RWPE1 (cell line): ENCODE measurements at regions not wholly inside any gene's neighbourhood (a gene's known extent, or its start where the extent isn't known, plus 50 kb on each side); places are given as distances from the start of the nearest gene placed in this dataset.
"Not testable (repeated sequence)": the region's sequence is repeated elsewhere in the genome, so short reads cannot be mapped to it uniquely, and the experiment has no call there.

Experiments
- CTCF ChIA-PET: fragments of 350-600 bp; sonication (Branson Sonifier 250); formaldehyde crosslinking; extraction: SDS; loops from one replicate; lab custom pipeline; 2021; lab: Yijun Ruan, JAX
- POLR2A ChIA-PET: fragments of 400-600 bp; formaldehyde crosslinking; extraction: SDS; loops from one replicate; lab custom pipeline; 2020; ENCODE audit warnings: antibody characterized with exemption; ENCODE audit not compliant: low non-redundant PET; lab: Yijun Ruan, JAX
- DNase-seq: peaks from one replicate; pipeline ENCODE4 v3.0.0; 2012; ENCODE audit warnings: low spot score
- H3K27ac ChIP-seq: fragments of 450-650 bp; 2 replicates; pipeline ENCODE4 v1.5.1; 2017
- TF ChIP-seq, protein P1 (sequence below): fragments of 450-650 bp; conservative IDR thresholded peaks from 2 replicates; pipeline ENCODE4 v1.5.1; 2017; ENCODE audit warnings: low read depth, mild to moderate bottlenecking

DNA sequence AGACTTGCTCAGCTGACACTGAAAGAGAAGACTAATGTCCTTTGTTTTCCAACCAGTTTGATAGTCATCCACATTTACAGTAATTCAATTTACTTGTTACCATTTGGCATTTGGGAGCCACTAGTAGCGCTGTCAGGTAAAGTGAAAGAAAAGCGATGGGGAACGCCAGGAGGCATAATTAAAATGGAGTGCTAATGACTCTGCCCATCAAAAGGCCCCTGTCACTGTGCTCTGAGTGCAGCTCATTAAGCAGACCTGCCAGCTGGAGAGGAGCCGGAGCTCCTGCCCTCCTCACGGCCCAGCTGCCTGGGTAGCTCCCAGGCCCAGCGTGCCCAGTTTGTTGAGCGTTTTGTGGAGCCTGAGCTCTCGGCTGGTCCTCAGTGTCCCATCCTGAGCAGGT, 463.6 kb upstream of the CCDC196 start:
- TF ChIP-seq, protein P1, sequence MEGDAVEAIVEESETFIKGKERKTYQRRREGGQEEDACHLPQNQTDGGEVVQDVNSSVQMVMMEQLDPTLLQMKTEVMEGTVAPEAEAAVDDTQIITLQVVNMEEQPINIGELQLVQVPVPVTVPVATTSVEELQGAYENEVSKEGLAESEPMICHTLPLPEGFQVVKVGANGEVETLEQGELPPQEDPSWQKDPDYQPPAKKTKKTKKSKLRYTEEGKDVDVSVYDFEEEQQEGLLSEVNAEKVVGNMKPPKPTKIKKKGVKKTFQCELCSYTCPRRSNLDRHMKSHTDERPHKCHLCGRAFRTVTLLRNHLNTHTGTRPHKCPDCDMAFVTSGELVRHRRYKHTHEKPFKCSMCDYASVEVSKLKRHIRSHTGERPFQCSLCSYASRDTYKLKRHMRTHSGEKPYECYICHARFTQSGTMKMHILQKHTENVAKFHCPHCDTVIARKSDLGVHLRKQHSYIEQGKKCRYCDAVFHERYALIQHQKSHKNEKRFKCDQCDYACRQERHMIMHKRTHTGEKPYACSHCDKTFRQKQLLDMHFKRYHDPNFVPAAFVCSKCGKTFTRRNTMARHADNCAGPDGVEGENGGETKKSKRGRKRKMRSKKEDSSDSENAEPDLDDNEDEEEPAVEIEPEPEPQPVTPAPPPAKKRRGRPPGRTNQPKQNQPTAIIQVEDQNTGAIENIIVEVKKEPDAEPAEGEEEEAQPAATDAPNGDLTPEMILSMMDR = no peak
- H3K27ac ChIP-seq = no peak overlapping the region
- DNase-seq = no peak
- ChIA-PET CTCF (interaction anchor here (0.8 kb wide), 1 partner anchor 56 kb away, joined by 3 read pairs; no protein-coding TSS in a partner anchor), POLR2A (no interaction called here)

DNA sequence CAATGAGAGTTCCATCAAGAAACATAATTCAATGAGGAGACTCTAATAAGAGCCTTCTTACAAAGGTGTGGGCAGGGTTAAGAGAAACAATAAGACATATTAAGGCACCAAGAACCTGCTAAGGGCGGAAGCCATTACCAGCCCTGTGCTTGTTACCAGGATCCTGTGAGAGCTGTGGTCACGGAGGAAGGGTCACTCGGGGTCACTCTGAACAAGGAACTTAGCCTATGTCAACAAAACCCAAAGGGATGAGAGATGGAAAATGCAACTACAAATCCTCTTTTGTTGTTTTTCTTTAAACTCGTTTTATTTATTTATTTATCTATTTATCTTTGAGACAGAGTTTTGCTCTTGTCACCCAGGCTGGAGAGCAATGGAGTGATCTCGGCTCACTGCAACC, 460.4 kb upstream of the CCDC196 start:
- DNase-seq = no peak
- CTCF ChIA-PET = no interaction called here
- TF ChIP-seq, protein P1 = no peak
- POLR2A ChIA-PET = no interaction called here
- H3K27ac ChIP-seq = no peak overlapping the region

DNA sequence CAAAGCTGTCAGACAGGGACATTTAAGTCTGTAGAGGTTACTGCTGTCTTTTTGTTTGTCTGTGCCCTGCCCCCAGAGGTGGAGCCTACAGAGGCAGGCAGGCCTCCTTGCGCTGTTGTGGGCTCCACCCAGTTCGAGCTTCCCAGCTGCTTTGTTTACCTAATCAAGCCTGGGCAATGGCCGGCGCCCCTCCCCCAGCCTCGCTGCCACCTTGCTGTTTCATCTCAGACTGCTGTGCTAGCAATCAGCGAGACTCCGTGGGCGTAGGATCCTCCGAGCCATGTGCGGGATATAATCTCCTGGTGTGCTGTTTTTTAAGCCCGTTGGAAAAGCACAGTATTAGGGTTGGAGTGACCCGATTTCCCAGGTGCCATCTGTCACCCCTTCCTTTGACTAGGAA, 454.2 kb upstream of the CCDC196 start:
- CTCF ChIA-PET = interaction anchor here (0.5 kb wide), 1 partner anchor 467 kb away, joined by 4 read pairs; no protein-coding TSS in a partner anchor
- H3K27ac ChIP-seq, DNase-seq, POLR2A ChIA-PET: not testable (repeated sequence)

DNA sequence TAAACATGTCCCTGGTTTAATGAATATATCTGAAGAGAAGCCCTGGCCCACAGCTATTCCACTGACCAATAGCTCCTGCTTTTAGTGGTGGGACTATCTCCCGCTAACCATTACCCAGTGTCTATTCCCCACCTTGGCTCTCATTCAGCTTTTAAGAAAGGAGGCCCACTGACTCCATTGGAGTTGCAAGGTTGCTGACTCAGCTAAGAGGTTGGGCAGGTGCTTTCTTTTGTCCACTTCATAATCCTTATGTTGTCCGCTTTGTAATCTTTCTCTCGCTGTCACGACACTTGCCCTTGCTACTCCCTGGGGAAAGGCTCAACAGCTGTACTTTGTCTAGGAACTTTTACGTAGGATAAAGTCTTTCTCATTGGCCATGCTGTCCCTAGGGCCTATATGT, 453.4 kb upstream of the CCDC196 start:
- no peak for DNase-seq
- CTCF ChIA-PET = interaction anchor here (0.5 kb wide), 2 partner anchors 320 to 468 kb away, joined by 4 to 6 read pairs; no protein-coding TSS in a partner anchor
- POLR2A ChIA-PET = no interaction called here
- TF ChIP-seq, protein P1 = no peak
- no peak overlapping the region for H3K27ac ChIP-seq

DNA sequence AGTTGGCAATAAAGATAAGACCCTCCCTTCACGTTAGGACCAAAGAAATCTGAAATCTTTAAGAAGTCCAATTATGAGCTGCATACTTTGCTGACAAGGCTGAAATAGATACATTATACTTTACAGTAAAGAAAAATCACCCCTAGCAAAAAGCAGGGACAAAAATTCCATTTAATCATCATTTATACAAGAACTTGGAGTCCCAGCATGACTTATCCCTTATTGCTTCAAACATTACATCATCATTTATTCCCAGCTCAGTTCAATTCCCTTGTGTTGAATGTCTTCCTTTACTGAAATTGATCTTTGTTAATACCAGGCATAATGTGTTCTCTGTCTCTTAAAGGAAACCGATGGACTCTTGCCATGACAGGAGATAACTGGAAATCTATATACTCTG, 449.6 kb upstream of the CCDC196 start:
- ChIA-PET CTCF (no interaction called here), POLR2A (no interaction called here)
- no peak for DNase-seq
- TF ChIP-seq, protein P1 = no peak
- H3K27ac ChIP-seq = no peak overlapping the region

DNA sequence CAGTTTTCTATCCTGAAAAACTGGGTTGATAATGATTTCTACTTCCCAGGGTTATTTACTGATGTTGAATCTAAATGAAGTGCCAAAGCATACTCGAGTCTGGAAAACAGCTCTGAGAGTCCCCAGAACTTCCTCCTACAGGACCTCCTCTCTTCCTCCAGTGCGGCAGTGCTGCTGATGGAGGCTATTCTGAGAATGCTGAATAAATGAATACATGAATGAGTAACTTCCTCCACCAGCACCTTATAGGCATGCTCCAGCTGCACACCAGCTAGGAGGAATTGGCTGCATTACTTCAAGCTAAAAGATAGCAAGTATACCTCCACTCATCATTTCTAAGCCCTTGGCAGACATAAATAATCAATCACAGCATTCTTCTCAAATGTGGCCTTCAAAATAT, 448.8 kb upstream of the CCDC196 start:
- TF ChIP-seq, protein P1 = no peak
- POLR2A ChIA-PET = no interaction called here
- DNase-seq = no peak
- CTCF ChIA-PET = no interaction called here
- no peak overlapping the region for H3K27ac ChIP-seq

DNA sequence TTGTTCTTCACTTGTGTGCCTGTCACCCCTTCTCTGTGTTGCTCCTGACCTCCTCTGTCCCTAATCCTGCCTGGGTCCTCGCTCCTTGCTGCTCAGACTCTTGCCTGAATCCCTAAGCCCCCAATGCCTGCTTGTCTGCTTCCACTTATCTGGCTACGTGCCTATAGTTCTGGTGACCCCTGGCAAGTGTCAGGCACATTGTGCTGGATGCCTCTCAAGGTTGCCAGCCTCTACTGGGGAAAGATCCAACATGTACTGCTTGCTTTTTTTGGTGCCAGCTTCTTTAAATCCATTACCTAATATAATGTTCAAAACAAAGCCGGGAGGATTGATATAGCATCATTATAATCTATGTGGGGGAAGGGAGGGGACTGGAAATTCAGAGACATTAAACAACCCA, 448.0 kb upstream of the CCDC196 start:
- H3K27ac ChIP-seq = no peak overlapping the region

More for the DNA sequence above, 448.0 kb upstream of the CCDC196 start:
- CTCF ChIA-PET = no interaction called here
- TF ChIP-seq, protein P1 = no peak
- no peak for DNase-seq
- POLR2A ChIA-PET = no interaction called here
